ENCODE measurements at regions not wholly inside any gene's neighbourhood (a gene's known extent, or its start where the extent isn't known, plus 50 kb on each side); places are given as distances from the start of the nearest gene placed in this dataset.

- intact Hi-C loops (cut with micrococcal nuclease; ENCODE audit: unreplicated experiment) = loop anchor here (10.0 kb wide), 1 partner anchor 59 kb away; no protein-coding TSS in a partner anchor
- BruUV-seq (replicated peaks) = no TSS peak
- DNase-seq (ENCODE audit: low spot score) = no peak
- Histone ChIP-seq H3K36me3 (ENCODE audit: insufficient read depth, low read length) (no peaks in the 10 kb centered on the region), H3K4me3 (ENCODE audit: low read depth, low read length, poor library complexity, severe bottlenecking) (no peak overlapping the region), H3K27ac (ENCODE audit: low read depth, low read length, poor library complexity, severe bottlenecking) (no peak overlapping the region), H3K9me3 (ENCODE audit: low read length) (no peaks in the 10 kb centered on the region), H3K9me2 (ENCODE audit: insufficient read depth, low read length) (no peaks in the 10 kb centered on the region), H4K20me1 (ENCODE audit: insufficient read depth, low read length) (no peaks in the 10 kb centered on the region), H3K4me1 (ENCODE audit: insufficient read depth, low read length, poor library complexity, severe bottlenecking) (no peaks in the 10 kb centered on the region), H3K4me2 (ENCODE audit: low read length) (no peak overlapping the region), H2AFZ (ENCODE audit: low read length) (no peak overlapping the region), H3K79me2 (ENCODE audit: insufficient read depth, low read depth, low read length) (no peaks in the 10 kb centered on the region)
- ChIA-PET POLR2A (interaction anchor here (0.6 kb wide), 1 partner anchor 474 kb away, joined by 4 read pairs; no protein-coding TSS in a partner anchor), CTCF (ENCODE audit: unreplicated experiment) (no interaction called here)
- no peak for TF ChIP-seq EZH2phosphoT487 (IDR thresholded peaks at IDR 0.05; ENCODE audit: borderline replicate concordance, low read depth, low read length)
- TF ChIP-seq, protein P1, sequence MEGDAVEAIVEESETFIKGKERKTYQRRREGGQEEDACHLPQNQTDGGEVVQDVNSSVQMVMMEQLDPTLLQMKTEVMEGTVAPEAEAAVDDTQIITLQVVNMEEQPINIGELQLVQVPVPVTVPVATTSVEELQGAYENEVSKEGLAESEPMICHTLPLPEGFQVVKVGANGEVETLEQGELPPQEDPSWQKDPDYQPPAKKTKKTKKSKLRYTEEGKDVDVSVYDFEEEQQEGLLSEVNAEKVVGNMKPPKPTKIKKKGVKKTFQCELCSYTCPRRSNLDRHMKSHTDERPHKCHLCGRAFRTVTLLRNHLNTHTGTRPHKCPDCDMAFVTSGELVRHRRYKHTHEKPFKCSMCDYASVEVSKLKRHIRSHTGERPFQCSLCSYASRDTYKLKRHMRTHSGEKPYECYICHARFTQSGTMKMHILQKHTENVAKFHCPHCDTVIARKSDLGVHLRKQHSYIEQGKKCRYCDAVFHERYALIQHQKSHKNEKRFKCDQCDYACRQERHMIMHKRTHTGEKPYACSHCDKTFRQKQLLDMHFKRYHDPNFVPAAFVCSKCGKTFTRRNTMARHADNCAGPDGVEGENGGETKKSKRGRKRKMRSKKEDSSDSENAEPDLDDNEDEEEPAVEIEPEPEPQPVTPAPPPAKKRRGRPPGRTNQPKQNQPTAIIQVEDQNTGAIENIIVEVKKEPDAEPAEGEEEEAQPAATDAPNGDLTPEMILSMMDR (conservative IDR thresholded peaks at IDR 0.05; ENCODE audit: low read length) = no peak
These were observed 397.6 kb upstream of the THBS1 start for GRCh38 chr15:39183164-39183881.

DNA sequence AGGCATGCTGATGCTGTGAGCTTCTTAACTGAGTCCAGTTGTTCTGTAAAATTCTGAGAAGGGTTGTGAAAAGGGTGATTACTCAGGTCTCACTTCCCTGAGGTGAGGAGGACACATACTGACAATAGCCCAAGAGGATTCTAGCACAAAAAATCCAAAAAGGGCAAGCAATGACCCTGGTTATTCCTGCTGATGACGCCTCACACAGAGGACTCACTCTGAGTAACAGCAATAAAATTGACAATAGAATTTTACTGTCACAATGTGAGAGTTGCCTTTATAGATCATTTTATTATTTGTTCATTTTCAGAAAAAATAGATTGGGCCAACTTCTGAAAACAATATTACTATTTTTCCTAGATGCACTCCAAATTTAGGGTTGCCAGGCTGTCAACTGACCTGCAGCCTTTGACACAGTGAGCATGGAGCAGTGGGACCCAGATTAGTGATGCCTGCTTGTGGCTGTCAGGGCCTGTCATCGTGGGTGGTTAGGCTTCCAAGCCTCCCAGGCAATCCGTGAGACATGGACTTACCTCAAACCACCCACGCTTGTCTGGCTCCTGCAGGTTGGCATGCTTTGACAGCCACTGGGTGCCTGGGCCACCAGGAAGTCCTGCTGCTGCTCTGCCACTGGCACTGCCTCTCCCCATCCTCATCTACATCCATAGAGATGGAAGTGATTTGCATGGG lies 396.0 kb upstream of the THBS1 start:
- H3K27ac ChIP-seq (ENCODE audit: low read depth, low read length, poor library complexity, severe bottlenecking) = no peak overlapping the region
- H3K36me3 ChIP-seq (ENCODE audit: insufficient read depth, low read length) = no peaks in the 10 kb centered on the region
- no peaks in the 10 kb centered on the region for H3K4me1 ChIP-seq (ENCODE audit: insufficient read depth, low read length, poor library complexity, severe bottlenecking)
- POLR2A ChIA-PET = no interaction called here
- intact Hi-C loops (cut with micrococcal nuclease; ENCODE audit: unreplicated experiment) = loop anchor here (10.0 kb wide), 1 partner anchor 60 kb away; no protein-coding TSS in a partner anchor
- no peaks in the 10 kb centered on the region for H4K20me1 ChIP-seq (ENCODE audit: insufficient read depth, low read length)
- H3K79me2 ChIP-seq (ENCODE audit: insufficient read depth, low read depth, low read length) = no peaks in the 10 kb centered on the region
- no TSS peak for BruUV-seq (replicated peaks)
- no peak for TF ChIP-seq EZH2phosphoT487 (IDR thresholded peaks at IDR 0.05; ENCODE audit: borderline replicate concordance, low read depth, low read length)
- TF ChIP-seq, protein P1 (conservative IDR thresholded peaks at IDR 0.05; ENCODE audit: low read length) = no peak
- CTCF ChIA-PET (ENCODE audit: unreplicated experiment) = no interaction called here
- no peaks in the 10 kb centered on the region for H3K9me3 ChIP-seq (ENCODE audit: low read length)
- no peak overlapping the region for H3K4me2 ChIP-seq (ENCODE audit: low read length)
- H2AFZ ChIP-seq (ENCODE audit: low read length) = no peak overlapping the region
- no peak for DNase-seq (ENCODE audit: low spot score)
- no peak overlapping the region for H3K4me3 ChIP-seq (ENCODE audit: low read depth, low read length, poor library complexity, severe bottlenecking)
- no peaks in the 10 kb centered on the region for H3K9me2 ChIP-seq (ENCODE audit: insufficient read depth, low read length)

DNA sequence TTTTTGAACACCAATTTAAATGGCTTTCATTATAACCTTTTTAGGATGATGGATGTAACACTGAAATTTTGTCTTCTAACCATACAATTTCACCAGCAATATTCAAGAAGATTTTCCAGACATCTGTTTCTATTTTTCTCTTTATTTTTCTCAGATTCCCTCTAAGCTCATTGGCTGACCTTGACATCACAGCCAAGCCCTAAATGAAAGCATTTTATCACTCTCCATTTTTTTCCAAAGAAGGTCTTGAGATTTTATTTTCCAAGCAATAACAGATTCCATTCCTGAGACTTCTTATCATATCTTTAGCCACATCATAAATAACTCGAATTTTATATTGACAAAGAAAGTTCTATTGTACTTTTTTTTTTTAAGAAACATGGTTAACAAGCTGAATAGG lies 392.6 kb upstream of the THBS1 start:
- TF ChIP-seq, protein P1 (conservative IDR thresholded peaks at IDR 0.05; ENCODE audit: low read length) = no peak
- TF ChIP-seq EZH2phosphoT487 (IDR thresholded peaks at IDR 0.05; ENCODE audit: borderline replicate concordance, low read depth, low read length) = no peak
- Histone ChIP-seq H3K27ac (ENCODE audit: low read depth, low read length, poor library complexity, severe bottlenecking) (no peak overlapping the region), H3K4me1 (ENCODE audit: insufficient read depth, low read length, poor library complexity, severe bottlenecking) (no peaks in the 10 kb centered on the region), H3K9me2 (ENCODE audit: insufficient read depth, low read length) (no peaks in the 10 kb centered on the region), H3K9me3 (ENCODE audit: low read length) (no peaks in the 10 kb centered on the region), H3K4me2 (ENCODE audit: low read length) (no peak overlapping the region), H3K79me2 (ENCODE audit: insufficient read depth, low read depth, low read length) (no peaks in the 10 kb centered on the region), H4K20me1 (ENCODE audit: insufficient read depth, low read length) (no peaks in the 10 kb centered on the region), H2AFZ (ENCODE audit: low read length) (no peak overlapping the region), H3K36me3 (ENCODE audit: insufficient read depth, low read length) (no peaks in the 10 kb centered on the region), H3K4me3 (ENCODE audit: low read depth, low read length, poor library complexity, severe bottlenecking) (no peak overlapping the region)
- no peak for DNase-seq (ENCODE audit: low spot score)
- ChIA-PET POLR2A (interaction anchor here (1.1 kb wide), 1 partner anchor 10 kb away, joined by 5 read pairs; no protein-coding TSS in a partner anchor), CTCF (ENCODE audit: unreplicated experiment) (no interaction called here)
- BruUV-seq (replicated peaks) = no TSS peak
- intact Hi-C loops (cut with micrococcal nuclease; ENCODE audit: unreplicated experiment) = loop anchor here (10.0 kb wide), 1 partner anchor 64 kb away; no protein-coding TSS in a partner anchor

Measured in OCI-LY7 (cell line).